ENCODE measurements at regions not wholly inside any gene's neighbourhood (a gene's known extent, or its start where the extent isn't known, plus 50 kb on each side); places are given as distances from the start of the nearest gene placed in this dataset.
"Not testable (repeated sequence)": the region's sequence is repeated elsewhere in the genome, so short reads cannot be mapped to it uniquely, and the experiment has no call there.

- no peak for DNase-seq (ENCODE audit: low read depth)
Measured at GRCh38 chr1:25131794-25132193, 100.5 kb downstream of the SYF2 start.

- no peak for DNase-seq (ENCODE audit: low read depth)
Measured at GRCh38 chr1:25130895-25131294, 101.4 kb downstream of the SYF2 start.

- no peak for DNase-seq (ENCODE audit: low read depth)
Measured at GRCh38 chr1:25129380-25129779, 102.9 kb downstream of the SYF2 start.

- DNase-seq (ENCODE audit: low read depth): no peak
Measured at GRCh38 chr1:25128121-25128621, 104.1 kb downstream of the SYF2 start.

- DNase-seq (ENCODE audit: low read depth): no peak
Measured at GRCh38 chr1:25126562-25126961, 105.7 kb downstream of the SYF2 start.

GRCh38 chr1:25123551-25123950 lies 108.8 kb downstream of the SYF2 start:
- no peak for DNase-seq (ENCODE audit: low read depth)

- DNase-seq (ENCODE audit: low read depth): no peak
Measured at GRCh38 chr1:25122747-25123146, 109.6 kb downstream of the SYF2 start.

- no peak for DNase-seq (ENCODE audit: low read depth)
Measured at GRCh38 chr1:25120281-25120680, 112.0 kb downstream of the SYF2 start.

- DNase-seq (ENCODE audit: low read depth): no peak
Measured at GRCh38 chr1:25118546-25118945, 113.8 kb downstream of the SYF2 start.

- DNase-seq (ENCODE audit: low read depth): no peak
Measured at GRCh38 chr1:25117233-25117823, 115.0 kb downstream of the SYF2 start.

GRCh38 chr1:25116832-25117231 lies 115.5 kb downstream of the SYF2 start:
- DNase-seq (ENCODE audit: low read depth): no peak

- not testable (repeated sequence) for DNase-seq (ENCODE audit: low read depth)
Measured at GRCh38 chr1:25116117-25116516, 116.2 kb downstream of the SYF2 start.

GRCh38 chr1:25113731-25114130 lies 118.6 kb downstream of the SYF2 start:
- no peak for DNase-seq (ENCODE audit: low read depth)

GRCh38 chr1:25113086-25113485 lies 119.2 kb downstream of the SYF2 start:
- DNase-seq (ENCODE audit: low read depth): no peak

GRCh38 chr1:25112400-25112799 lies 119.9 kb downstream of the SYF2 start:
- DNase-seq (ENCODE audit: low read depth): no peak

- no peak for DNase-seq (ENCODE audit: low read depth)
Measured at GRCh38 chr1:25111706-25112105, 120.6 kb downstream of the SYF2 start.

GRCh38 chr1:25110485-25110884 lies 121.8 kb downstream of the SYF2 start:
- no peak for DNase-seq (ENCODE audit: low read depth)

GRCh38 chr1:25110036-25110435 lies 122.3 kb downstream of the SYF2 start:
- DNase-seq (ENCODE audit: low read depth): no peak

- DNase-seq (ENCODE audit: low read depth): no peak
Measured at GRCh38 chr1:25109531-25109951, 122.8 kb downstream of the SYF2 start.

GRCh38 chr1:25107643-25108010 lies 124.7 kb downstream of the SYF2 start:
- no peak for DNase-seq (ENCODE audit: low read depth)

GRCh38 chr1:25106976-25107642 lies 125.2 kb downstream of the SYF2 start:
- DNase-seq (ENCODE audit: low read depth): no peak

GRCh38 chr1:25106352-25106751 lies 126.0 kb downstream of the SYF2 start:
- no peak for DNase-seq (ENCODE audit: low read depth)

- no peak for DNase-seq (ENCODE audit: low read depth)
Measured at GRCh38 chr1:25105836-25106235, 126.5 kb downstream of the SYF2 start.
